Hepatocyte (in vitro differentiated cells): ENCODE measurements at regions not wholly inside any gene's neighbourhood (a gene's known extent, or its start where the extent isn't known, plus 50 kb on each side); places are given as distances from the start of the nearest gene placed in this dataset.

ENCODE experiments used
- CTCF ChIP-seq: fragments of 200-600 bp; sonication (generic); IDR thresholded peaks from 2 replicates; pipeline ENCODE4 v1.5.1; 2016; ENCODE audit warnings: antibody characterized with exemption, mild to moderate bottlenecking; ENCODE audit not compliant: poor library complexity
- EZH2phosphoT487 ChIP-seq: fragments of 200-600 bp; sonication (generic); IDR thresholded peaks from one replicate; pipeline ENCODE4 v1.6.1; 2018; ENCODE audit warnings: antibody characterized with exemption, mild to moderate bottlenecking, low read depth, moderate library complexity; ENCODE audit not compliant: unreplicated experiment, severe bottlenecking

- TF ChIP-seq CTCF: no peak
- no peak for TF ChIP-seq EZH2phosphoT487
These were observed 109.3 kb upstream of the FAM83B start for GRCh38 chr6:54737247-54737646.
